GM21619 (cell line): ENCODE measurements at regions not wholly inside any gene's neighbourhood (a gene's known extent, or its start where the extent isn't known, plus 50 kb on each side); places are given as distances from the start of the nearest gene placed in this dataset.

Experiments used
- ATAC-seq: cut with Tn5 transposase; IDR thresholded peaks from one replicate; pipeline ENCODE4 v1.9.1; 2021; ENCODE audit not compliant: unreplicated experiment

DNA sequence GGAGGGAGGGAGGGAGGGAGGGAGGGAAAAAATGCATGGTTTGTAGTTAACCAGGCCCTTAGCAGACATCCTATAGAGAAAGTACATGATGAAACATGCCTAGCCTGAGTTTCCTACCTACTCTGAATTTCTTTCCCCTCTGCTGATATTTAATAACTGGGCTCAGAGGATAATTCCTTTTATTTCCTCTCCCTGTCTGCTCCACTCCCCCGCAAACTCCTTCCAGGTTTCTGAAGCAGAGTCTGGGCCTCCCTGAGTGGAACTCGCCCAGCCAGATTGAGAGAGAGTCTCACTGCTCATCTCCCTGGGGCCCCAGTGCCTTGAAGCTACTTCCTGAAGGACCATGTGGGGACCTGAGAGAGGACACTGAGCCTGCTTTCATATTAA is 111.9 kb upstream of the SLC44A3 start:
- ATAC-seq, result no peak

DNA sequence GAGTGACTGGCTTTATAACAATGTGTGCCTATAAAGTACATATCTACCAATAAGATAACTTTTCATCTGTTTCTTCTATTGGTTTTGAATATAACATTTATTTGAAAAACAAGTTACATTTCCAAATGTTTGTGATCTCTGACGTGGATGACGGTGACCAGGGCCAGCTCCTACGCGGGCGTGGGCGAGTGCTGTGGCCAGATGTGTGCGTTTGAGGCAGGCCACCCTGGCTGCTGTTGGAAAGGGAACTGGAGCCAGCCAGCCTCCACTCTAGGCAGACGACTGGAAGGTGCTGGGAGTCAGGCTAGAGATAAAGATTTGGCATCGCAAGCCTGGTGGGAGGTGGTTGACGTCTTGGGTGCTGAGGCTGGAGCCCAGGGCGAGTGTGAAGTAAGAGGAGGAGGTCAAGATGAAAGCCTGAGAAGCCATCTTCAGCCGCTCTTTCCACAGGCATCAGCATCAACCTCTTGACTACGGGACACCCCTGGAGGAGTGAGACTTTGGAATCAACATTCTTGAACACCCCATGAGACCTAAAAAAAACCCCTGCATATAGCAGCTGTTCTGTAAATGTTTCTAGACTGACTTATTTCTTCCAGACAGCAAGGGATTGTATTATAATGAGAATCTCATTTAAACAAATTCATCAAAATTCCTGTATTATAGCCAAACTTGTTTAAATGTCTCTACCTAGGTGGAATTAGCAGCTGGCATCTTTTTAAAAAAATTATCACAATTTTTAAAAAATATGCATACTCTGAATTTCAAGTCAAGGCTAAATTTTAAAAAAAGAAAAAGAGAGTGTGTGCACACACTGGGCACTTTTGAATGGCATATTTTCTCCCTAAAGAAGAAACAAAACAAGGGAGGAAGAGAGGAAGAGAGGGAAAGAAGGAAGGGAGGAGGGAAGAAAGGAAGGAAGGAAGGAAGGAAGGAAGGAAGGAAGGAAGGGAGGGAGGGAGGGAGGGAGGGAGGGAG is 112.5 kb upstream of the SLC44A3 start:
- ATAC-seq, result no peak

DNA sequence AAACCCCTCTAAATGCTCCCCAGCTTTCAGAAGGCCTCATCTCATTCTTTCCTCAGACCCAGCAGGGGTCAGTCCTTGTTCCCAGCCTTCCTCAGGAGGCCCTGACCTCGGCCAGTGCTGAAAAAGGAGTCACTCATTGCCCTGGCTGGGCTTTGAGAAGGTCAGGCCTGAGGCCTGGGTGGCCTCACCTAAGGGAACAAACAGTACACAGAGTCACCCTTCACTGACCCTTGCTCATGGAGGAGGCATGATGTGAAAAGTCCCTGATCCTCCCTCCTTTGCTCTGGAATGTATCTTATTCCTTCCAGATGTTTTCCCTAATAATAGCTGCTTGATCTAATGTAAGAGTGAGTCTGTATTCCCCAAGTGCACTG is 117.7 kb upstream of the SLC44A3 start:
- ATAC-seq, result no peak

DNA sequence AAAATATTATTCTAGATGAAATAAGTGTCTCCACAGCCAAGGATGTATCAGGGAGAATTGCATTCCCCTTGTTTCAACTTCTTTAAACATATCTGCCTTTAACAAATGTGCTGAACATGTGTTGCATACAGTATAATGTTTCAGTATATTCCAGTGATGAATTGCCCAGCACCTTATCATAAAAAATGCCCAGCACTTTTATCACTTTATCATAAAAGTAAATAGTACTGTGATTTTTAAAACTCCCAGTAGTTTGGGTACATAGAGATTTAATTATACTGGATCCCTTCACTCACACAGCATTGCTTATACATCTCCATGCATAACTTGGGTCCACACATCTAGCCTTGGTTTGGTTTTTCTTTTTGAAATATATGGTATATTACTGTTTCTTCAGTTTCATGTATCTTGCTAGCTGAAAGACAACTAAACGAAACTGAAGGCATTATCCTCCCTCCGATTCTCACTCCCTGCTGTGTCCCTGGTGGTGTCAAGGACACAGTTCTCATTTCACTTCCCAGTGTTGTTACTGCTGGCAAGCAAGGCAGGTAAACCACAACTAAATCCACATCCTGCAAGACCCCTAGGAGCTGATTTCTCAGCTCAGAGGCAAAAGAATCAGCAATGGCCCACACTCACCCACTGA is 118.2 kb upstream of the SLC44A3 start:
- no peak for ATAC-seq

DNA sequence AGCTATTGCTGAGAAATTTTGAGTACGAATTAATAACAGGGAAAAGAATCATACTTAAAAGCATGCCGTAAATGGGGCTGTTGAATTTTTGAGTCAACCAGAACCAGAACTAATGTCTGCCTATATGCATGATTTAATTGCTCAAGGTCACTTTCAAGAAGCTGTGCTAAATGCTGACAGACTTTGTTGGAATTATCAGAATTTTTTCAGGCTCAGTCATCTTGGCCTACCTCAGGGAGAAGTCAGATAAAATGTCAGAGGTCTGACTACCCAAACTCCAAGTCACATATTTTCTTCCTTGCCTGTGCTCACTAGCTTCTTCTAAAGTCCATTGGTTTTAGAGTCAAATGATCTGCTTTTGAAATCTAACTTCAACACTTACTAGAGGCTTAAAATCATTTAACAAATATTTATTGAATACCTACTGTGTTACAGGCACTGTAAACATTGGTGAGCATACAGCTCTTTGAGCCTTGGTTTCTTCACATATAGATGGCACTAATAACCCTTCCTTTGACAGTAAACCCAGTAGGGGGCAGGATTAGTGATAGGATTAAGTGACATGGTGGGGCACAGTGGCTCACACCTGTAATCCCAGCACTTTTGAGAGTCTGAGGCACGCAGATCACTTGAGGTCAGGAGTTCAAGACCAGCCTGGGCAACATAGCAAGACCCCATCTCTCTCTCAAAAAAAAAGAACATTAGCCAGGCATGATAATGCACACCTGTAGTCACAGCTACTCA is 121.2 kb upstream of the SLC44A3 start:
- no peak for ATAC-seq

DNA sequence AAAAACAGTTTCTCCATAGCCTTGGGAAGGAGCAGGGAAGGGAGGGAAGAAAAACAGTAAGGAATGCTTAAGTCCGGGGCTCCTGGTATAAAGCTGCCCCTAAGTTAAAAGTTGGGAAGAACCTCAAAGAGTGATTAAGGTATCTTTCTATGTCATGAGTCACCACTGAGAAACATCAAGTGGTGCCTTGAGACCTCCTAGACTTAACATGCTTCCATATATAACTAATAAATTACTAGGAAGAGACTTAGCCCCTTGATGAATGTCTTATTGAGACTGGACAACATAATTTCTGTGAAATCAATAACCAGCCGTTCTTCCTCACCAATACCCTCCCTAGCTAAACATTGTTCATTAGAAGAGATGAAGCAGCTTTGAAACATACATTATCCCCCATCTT is 121.8 kb upstream of the SLC44A3 start:
- ATAC-seq, result no peak

DNA sequence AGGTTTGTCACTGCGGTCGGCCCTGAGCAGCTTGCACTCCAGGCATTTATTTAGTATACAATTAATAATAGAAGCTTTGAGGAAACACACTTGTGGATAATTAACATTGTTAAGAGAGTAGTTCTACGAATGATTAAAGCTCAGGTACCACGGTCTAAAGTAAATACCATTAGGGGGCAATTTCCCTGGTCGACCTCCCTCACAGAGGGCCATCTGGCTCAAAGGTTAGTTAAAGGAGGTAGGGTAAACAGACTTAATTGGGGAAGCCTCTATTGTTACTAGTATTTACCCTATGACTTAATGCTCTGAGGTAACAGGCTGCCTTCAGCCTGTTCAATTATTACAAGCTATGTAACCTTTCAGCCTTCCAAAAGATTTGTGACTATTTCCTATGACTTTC is 122.3 kb upstream of the SLC44A3 start:
- no peak for ATAC-seq

DNA sequence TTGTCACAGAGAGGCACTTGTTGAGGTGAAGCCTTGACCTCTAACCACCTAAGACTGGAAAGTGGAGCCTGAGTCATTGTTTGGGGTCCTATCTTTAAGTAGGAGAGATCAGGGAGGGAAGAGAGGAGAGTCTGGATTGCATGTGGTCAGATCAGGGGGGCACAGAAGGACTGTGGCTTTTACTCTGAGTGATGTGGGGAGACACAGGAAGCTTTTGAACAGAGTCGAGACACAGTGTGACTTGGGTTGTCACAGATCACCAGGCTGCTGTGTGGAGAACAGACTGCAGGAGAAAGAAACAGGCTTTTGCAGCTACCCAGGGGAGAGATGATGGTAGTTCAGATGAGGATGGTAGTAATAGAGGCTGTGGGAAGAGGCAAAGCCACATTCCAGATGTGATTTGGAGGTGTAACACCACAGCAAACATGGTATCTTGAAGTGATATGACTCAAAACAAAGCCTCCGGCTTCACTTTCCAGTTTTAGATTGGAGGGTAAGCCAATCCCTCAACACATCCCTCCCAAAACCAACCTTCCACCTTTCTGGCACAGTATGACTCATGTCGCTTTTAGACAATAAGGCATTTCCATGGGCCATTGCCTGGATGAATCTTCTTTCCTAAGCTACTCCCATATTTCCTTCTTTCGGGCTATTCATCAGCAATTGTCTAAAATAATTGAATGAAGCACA is 125.8 kb upstream of the SLC44A3 start:
- ATAC-seq, result no peak

DNA sequence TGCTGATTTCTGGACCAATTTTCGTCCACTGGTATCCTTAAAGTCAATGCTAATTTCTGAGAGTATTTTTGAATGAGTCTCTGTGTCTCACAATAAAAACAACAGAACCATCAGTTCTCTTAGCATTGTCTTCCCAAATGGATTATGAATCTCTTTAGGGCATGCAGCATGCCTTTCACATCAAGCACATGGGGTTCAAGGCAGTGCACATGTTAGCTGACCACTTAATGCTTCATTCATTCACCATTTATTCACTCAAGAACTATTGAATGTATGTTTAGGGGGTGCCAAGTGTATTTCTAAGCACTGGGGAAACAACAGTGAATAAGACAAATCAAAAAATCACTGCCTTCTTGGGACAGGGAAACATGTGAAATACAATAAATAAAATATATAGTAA is 126.7 kb upstream of the SLC44A3 start:
- no peak for ATAC-seq

DNA sequence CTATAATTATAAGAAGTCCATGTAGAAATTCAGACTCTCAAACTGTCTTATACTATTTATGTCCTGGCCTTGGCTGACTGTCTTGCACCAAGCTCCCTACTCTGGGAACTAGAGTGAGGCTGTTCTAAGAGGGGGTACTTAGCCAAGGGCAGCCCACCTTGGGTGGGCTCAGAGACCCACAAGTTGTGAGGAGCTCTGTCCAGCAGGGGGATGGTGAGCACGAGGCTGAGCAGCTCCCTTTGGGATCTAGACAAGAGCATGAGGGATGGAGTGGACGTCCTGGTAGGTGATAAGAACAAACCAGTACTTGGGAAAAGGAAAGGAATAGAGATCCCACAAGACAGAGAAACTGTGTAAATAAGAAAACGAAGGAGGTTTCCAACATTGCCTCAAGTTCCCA is 127.1 kb upstream of the SLC44A3 start:
- no peak for ATAC-seq

DNA sequence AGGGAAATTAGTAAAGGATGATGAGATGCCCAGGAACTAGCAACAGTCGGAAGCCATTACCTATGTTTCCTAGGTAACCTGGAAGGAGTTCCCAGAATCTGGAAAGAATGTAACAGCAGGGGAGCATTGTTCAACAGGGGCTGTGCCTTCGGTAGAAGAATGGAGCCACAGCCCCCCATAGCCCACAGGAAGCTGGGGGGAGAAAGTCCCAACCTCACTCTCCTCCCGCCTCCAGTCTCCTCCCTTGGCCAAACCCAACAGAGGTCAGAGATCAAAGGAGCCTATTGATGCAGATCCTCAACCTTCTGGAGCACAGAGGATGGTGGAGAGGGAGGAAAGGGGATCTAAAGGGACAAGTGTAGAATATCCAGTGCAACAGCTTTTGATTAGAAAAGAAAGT is 131.5 kb upstream of the SLC44A3 start:
- no peak for ATAC-seq

DNA sequence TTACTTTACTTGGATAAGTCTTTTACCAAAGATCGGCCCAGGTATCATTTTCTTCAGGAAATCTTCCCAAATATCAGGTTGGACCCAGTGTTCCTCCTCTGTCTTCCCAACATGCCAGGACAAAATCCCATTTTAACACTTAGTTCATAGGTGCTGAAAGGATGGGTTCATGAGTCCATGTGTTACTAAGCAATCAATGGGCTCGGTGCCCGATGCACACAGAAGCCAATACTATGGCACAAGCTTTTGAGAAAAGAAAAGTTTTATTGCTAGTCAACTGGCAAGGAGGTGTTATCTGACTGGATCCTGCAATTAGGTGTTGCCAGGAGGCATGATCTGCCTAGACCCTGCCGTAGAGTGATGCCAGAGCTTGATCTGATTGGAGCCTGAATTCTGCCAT is 133.3 kb upstream of the SLC44A3 start:
- ATAC-seq, result no peak

DNA sequence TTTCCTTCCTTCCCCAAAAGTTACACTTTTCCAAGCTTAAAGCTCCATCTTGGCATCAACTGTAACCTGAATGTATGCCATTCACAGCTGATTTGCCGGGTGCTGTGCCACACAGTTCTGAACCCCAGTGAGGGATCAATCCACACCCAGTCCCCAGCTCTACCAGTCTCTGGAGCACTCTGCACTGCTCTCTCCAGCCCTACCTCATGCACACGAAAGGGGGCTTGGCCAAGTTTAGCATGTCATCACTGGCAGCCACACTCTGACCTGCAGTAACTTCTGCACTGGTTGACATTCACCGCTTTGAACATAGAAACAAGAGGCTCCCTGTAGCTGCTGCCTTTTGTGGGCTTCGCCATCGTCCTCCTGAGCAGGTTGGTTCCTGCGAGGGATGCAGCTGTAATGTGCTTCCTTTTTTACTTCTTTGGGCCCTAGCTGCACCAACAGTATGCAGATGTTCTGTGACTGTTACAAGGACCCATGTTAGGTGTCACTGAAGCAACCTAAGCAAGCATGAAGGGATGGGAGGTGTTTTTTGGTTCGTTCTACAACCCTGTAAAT is 135.4 kb upstream of the SLC44A3 start:
- ATAC-seq, result no peak

DNA sequence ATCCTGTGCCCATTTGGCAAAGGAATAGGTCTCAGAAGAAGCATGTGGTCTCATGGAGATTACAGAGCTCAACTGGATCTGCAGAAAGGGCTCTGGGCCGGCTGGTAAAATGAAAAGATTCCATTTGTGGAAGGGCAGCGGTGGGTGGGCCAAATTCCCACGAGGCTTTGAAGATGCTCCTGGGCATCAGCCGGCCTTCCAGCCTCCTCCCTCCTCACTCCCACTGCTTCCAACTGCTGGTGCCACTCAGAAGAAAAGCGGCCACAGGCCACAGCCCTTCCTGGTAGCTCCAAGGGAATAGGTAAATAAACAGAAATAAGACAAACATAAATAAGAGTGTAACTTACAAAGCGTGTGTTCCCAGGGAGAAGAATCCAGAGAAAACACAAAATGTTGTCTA is 136.3 kb upstream of the SLC44A3 start:
- ATAC-seq, result no peak

DNA sequence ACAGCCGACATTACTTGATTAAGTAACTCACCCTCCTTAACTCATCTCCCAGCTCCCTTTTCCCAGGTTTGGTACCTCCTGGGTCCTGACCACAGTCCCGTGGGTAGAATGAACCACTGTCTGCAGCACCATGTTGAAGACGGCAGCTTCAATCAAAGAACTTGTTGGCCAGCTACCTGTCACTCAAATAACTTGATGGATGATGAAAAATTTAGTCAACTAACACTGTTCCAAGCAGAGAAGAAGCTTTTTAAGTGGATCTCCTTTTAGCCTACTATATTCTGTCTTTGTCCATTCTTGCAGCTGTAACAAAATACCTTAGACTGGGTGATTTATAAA is 138.4 kb upstream of the F3 start:
- no peak for ATAC-seq

DNA sequence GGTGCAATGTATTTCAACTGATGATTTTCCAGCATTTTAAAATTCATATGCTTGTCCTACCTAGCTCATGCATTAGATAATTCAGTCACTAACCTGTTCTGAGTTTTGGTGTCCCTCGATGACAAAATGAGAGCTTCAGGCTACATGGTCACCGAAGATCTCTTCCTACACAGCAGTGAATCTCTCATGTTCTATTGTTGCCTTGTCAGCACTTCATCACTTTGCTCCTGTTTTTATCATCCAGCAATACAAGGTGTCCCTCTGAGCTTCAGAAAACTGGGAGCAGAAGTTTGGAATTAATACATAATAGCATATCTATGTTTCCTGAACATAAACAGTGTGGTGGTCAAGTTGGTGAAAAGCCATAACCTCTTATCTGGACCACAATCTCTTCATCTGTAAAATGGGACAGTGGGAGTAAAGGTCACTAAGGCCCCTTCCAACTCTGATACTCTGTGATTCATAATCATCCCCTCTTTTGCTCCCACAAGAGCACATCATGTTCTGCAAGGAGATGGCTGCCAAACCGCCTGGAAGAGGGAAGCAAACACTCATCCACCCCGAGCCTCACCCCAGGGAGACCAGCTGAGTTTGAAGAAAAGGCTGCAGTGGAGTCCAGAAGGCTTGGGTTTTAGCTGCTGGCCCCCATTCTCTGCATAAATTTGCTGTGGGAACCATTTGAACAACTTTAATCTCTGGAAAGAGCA is 137.9 kb upstream of the F3 start:
- no peak for ATAC-seq

DNA sequence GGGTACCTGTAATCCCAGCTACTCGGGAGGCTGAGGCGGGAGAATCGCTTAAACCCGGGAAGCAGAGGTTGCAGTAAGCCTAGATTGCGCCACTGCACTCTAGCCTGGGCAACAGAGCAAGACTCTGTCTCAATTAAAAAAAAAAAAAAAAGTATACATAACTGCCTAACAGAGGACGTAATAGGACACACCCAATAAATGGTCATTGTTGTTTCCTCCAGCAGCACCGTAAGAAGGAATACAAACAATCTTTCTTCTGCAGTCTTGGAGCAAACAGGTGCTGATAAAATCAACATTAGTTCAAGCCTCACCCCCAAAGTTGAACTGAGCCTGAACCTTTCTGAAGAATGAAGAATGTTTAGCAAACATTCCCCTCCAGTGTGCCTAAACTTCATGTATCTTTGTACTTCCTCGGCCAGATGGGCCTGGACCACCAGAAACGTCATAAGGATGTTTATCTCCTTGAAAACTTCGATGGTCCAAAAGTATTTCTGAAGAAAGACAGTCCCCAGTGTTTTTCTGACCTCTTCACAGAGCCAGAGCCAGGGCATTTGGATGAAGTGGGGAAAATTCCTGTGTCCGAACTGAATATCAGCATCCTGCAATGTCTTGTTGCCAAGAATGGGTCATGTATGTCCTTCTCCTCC is 136.8 kb upstream of the F3 start:
- ATAC-seq, result no peak

DNA sequence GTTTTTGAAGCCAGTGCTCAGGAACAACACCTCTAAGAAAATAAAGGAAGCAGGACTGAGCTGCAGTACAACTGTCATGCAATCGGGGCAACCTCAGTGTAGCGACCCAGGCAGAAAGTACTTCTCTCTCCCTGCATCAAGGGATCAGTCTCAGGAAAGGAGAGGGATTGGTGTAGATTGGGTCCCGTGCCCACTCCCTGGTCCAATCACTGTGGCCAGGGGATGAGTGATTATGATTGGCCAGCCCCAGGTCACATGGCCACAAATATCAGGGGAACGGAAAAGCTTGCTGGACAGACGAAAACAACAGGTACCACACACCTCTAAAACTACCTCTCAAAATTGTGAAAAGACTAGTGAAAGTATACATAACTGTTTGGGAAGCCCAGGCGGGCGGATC is 136.2 kb upstream of the F3 start:
- ATAC-seq, result no peak

DNA sequence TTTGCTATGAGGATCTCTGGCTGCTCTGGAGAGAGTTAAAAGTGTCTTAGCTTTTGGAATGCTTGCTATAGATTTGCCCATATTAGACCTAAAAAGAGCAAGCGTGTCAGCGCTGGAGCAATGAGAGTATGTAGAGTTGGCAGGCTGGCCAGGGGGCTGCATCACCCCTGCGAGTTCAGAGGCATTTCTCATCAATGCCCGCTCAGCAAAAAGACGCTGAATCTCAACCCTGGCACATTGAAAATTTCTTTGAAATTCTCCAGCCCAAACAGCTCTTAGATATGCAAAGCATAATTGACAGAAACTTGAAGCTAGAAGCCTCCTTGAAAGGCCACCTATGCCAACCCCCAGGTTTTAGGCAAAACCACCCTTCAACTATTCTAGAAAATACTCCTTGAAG is 135.5 kb upstream of the F3 start:
- ATAC-seq, result no peak

DNA sequence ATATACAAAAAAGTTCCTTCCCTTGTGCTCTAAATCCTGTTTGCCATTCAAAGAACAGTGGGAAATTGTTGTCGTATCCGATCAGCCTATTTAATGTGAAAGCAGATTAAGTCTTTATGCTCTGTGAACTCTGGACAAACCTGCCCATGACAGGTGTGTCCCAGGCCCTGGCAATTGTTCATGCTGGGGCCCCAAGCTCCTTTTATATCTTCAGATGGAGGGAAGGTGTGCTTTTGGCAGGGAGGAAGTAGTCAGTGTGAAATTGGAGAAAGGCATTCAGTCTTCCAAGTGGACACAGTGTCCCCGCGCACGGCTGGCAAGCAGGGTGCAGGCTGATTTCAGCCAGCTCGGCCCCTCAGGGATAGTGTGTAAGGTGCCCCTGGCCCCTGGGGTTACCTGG is 135.1 kb upstream of the F3 start:
- no peak for ATAC-seq
